ENCODE measurements at regions not wholly inside any gene's neighbourhood (a gene's known extent, or its start where the extent isn't known, plus 50 kb on each side); places are given as distances from the start of the nearest gene placed in this dataset.

GRCh38 chr22:19619144-19620009 lies 94.9 kb upstream of the SEPTIN5 start:
- Mint-ChIP-seq H3K4me3 (no peak overlapping the region), H3K4me1 (peaks cover 72 to 82% of the 10 kb centered on the region in 2 experiments)
- H2BK5ac ChIP-seq (ENCODE audit: insufficient read length, low read length) = no peak overlapping the region

More at GRCh38 chr22:19619144-19620009, 94.9 kb upstream of the SEPTIN5 start:
- H3K23me2 ChIP-seq (ENCODE audit: insufficient read length, low read depth, low read length, poor library complexity, severe bottlenecking) = peaks cover 3% of the 10 kb centered on the region
- no peak for DNase-seq
- no peaks in the 10 kb centered on the region for H3K79me1 ChIP-seq (ENCODE audit: insufficient read depth, low read depth, low read length, poor library complexity, severe bottlenecking)
- no peak overlapping the region for H3K56ac ChIP-seq (ENCODE audit: insufficient read length, low read depth, low read length)
- no peaks in the 10 kb centered on the region for H3K79me2 ChIP-seq (ENCODE audit: insufficient read depth, low read length)
- no peak overlapping the region for H2BK120ac ChIP-seq (ENCODE audit: low read depth, low read length, poor library complexity, severe bottlenecking)
- no peak overlapping the region for H3T11ph ChIP-seq (ENCODE audit: low read length)
- H2AFZ ChIP-seq (ENCODE audit: low read length) = no peak overlapping the region
- no peak overlapping the region for H2BK20ac ChIP-seq (ENCODE audit: low read depth, low read length, poor library complexity, severe bottlenecking)
- no peaks in the 10 kb centered on the region; the same call in 1 of the 2 replicates for H3K27me3 ChIP-seq (ENCODE audit: insufficient read depth, low read length)
- H3K36me3 Mint-ChIP-seq (ENCODE audit: insufficient read depth in 1 of 3, low read depth in 3 of 3) = peaks cover 0 to 2% (median 0%) of the 10 kb centered on the region in 3 experiments; a peak in 1 of 7 replicates
- H2AK5ac ChIP-seq (ENCODE audit: insufficient read length, low read length) = no peak overlapping the region
- no CpG with 5 or more reads among the region's 8 CpGs for WGBS (ENCODE audit: extremely low coverage, insufficient read length, low lambda C conversion rate)
- H3K9me3 Mint-ChIP-seq = no peaks in the 10 kb centered on the region; a peak in 1 of 5 replicates
- H3K9ac ChIP-seq (ENCODE audit: extremely low read depth, insufficient read length, low read length) = no peak overlapping the region
- H3K9me3 ChIP-seq (ENCODE audit: control insufficient read depth, low read depth, low read length) = no peaks in the 10 kb centered on the region
- H4K5ac ChIP-seq (ENCODE audit: insufficient read length, low read depth, low read length) = no peak overlapping the region
- no peak for TF ChIP-seq CTCF (conservative IDR thresholded peaks at IDR 0.05)
- H4K91ac ChIP-seq (ENCODE audit: insufficient read length, low read depth, low read length) = no peak overlapping the region
- H2BK12ac ChIP-seq (ENCODE audit: insufficient read length, low read depth, low read length) = no peak overlapping the region
- H3K4ac ChIP-seq (ENCODE audit: low read depth, low read length) = no peak overlapping the region
- peaks cover 13% of the 10 kb centered on the region; the same call in 1 of the 2 replicates for H3K4me1 ChIP-seq (ENCODE audit: insufficient read depth, low read length)
- H4K20me1 ChIP-seq (ENCODE audit: control insufficient read depth, insufficient read depth, insufficient read length) = no peaks in the 10 kb centered on the region
- H3K14ac ChIP-seq (ENCODE audit: insufficient read depth, low read length) = no peak overlapping the region
- no peak overlapping the region for H2BK15ac ChIP-seq (ENCODE audit: low read depth, low read length)
- no peak overlapping the region for H3K23ac ChIP-seq (ENCODE audit: insufficient read length, low read depth, low read length)
- no peak overlapping the region for H3K4me2 ChIP-seq (ENCODE audit: insufficient read depth, insufficient read length, low read length)
- H4K8ac ChIP-seq (replicated peaks; ENCODE audit: insufficient read length, low read depth, low read length) = no peak overlapping the region
- H3K27ac ChIP-seq (ENCODE audit: insufficient read length, low read depth, low read length) = no peak overlapping the region
- H3K27me3 Mint-ChIP-seq (ENCODE audit: low read depth) = peaks cover 3% of the 10 kb centered on the region; the same call in 1 of the 2 replicates
- no peak overlapping the region for H3K18ac ChIP-seq (ENCODE audit: insufficient read length, low read depth, low read length)
- H3K27ac Mint-ChIP-seq = no peak overlapping the region; a peak in 1 of 7 replicates

All from H9 (cell line).